Activated CD4-positive, alpha-beta T cell treated with anti-CD3 and anti-CD28 coated beads, Interleukin-2, amount 50 U/mL, for 24 hours (primary cell): ENCODE measurements at regions not wholly inside any gene's neighbourhood (a gene's known extent, or its start where the extent isn't known, plus 50 kb on each side); places are given as distances from the start of the nearest gene placed in this dataset.

Experiments
- DNase-seq, 2 donors: peaks; one replicate each; pipeline ENCODE4 v3.0.0-alpha.2; 2020; ENCODE audit warnings: low read depth in 1 of 2, low spot score in 1 of 2

DNA sequence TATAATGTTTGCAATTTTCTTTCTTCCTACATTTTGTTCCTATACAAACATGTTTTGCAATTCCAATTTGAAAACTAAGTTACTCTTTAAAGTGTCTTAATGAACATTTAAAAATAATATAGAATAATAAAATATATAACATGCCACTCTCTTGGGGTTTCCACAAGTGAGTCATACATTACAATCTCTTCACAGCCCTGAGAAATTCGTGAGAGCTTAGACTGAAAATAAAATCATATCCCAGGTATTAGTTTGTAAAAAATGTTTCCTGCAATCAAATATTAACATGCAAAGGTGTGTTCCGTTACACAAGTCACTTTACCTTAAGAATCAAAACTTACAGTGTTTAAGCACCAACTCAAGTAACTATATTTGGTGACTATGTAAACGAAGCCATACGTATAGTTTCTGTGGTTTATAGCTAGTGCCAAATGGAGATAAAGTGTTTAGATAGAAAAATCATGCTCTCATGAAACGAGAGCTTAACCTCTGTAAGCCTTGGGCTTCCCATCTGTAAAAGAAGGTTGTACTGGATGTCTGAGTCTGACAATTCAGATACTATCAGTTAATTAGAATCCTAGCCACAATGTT, 253.6 kb upstream of the ANO3 start:
- no peak for DNase-seq

DNA sequence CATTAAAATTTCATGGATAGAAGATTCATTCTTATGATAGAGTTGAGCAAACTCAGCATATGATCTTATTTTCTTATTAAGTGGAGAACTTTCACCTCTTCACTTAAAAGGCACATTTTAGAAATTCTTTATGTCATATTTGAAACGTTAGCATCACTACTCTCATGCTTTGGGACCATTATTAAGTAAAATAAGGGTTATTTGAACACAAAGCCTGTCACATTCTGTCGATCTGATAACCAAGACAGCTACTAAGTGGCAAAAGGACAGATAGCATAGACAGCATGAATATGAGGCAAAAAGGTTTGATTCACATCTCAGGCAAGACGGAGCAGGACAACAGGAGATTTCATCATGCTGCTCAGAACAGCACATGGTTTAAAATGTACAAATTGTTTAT, 247.6 kb upstream of the ANO3 start:
- DNase-seq, result no peak

DNA sequence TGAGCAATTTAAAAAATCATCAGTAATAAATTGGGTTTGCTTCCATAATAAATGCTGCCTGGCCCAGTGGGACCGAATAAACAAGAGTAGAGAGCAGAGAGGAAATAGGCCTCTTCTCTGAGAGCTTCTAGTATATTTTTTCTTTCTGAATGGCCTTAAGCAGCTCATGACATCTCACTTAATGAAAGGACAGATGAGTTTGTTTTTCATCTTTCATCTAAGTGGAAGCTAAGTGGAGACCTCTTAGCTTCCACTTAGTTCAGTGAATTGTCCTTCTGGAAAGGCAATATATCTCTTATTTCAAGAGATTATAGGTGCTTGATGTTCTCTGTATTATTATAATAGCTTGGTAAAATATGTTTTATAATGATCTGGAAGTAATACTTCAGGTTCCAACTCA, 245.9 kb upstream of the ANO3 start:
- no peak for DNase-seq

DNA sequence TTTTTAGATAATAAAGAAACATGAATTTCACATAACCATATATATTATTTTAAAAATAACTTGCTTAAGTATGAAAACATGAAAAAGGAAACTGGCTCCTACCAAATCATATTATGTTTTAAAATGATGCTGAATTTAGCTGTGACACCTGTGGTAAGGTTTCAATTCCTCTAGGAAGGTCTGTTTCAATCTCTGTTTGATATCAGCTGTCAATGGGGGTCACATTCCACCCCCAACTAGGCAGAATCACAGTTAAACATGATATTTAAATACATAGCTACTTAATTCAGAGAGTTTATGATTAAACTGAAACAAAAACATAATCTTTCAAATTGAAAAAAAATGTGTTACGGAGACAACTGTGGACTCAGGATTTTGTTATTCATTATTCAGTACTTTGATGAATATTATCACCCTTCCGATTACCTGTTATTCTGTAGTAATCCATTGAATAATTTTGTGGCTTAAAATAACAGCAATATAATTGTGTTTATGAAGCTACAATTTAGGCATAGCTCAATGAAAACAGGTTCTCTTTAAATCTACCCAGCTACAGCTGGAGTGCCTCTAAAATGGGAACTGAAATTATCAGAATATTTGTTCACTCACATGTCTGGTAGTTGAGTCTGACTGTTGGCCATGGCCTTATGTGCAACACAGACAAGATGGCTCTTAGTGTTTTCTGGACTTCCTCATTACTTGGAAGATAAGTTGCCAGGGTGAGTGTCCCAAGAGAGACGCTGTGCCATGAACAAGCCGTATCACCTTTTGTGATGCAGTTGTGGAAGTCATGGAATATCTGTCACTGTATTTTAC, 244.6 kb upstream of the ANO3 start:
- DNase-seq, result no peak

GRCh38 chr11:26088391-26088790, 243.5 kb upstream of the ANO3 start:
- no peak for DNase-seq

GRCh38 chr11:26090651-26091050, 241.3 kb upstream of the ANO3 start:
- no peak for DNase-seq

DNA sequence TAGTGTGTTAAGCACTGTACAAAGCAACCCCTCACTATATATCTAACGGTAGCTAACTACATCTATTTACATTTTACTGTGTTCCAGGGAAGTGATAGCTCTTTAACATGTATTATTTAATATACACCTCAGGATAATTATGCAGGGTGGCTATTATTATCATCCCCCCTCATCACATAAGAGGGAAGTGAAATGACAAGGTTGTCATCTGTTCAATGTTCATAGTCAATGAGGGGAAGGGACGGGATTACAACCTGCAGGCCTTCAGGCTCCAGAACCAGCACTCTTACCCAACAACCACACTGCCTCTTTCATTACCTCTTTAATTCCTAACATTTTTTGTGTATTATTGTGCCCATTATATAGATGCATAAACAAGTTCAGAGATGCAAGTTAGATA, 238.7 kb upstream of the ANO3 start:
- DNase-seq, result no peak

- no peak for DNase-seq
These were observed 236.6 kb upstream of the ANO3 start for GRCh38 chr11:26095340-26095739.

DNA sequence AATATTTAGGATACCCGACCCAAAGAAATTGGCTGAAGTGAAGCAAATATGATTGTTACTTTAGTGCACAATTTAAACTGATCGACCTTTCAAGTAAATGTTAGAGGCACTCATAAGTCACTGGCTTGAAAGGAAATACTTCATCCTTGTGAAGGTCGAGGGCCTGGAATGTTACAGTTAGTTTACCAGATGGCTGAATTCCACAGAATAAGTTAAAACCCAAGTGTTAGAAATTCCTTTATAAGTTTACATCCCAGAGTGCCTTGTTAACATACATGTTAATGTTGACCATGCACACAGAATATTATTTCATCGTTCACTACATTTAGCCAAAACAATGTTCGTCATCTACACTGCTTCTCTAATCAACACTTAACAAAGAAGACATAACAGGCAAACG, 235.5 kb upstream of the ANO3 start:
- DNase-seq, result no peak

DNA sequence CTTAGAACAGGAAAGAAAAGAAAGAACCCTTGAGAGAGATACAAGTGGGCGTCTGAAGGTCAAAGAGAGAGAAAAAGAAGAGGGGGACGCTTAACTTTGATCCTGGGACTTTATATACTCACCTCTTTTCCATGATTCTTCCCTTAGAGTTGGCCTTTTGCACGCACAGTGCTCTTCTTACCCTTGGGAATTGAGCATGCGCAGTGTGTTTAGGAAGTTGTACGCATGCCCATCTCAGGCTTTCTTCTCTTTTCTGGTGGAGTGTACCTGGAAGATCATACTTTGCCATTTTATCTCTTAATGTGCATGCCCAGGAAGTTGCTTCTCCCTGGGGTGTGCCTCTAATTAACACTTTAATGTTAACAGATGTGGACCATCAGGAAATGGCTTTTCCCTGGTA, 229.6 kb upstream of the ANO3 start:
- DNase-seq, result no peak

DNA sequence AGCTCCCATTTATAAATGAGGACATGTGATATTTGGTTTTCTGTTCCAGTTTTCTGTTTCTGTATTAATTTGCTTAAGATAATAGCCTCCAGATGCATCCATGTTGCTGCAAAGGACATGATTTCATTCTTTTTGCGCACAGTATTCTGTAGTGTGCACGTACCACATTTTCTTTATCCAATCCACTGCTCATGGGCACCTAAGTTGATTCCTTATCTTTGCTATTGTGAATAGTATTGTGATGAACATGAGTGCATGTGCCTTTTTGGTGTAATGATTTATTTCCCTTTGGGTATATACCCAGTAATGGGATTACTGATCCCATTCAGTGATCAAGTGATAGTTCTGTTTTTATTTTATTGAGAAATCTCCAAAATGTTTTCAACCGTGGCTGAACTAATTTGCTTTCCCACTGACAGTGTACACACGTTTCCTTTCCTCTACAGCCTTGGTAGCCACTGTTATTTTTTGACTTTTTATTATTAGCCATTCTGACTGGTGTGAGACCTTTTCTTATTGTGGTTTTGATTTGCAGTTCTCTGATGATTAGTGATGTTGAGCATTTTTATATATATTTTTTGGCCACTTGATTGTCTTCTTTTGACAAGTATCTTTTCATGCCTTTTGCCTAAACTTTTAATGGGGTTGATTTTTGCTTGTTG, 226.0 kb upstream of the ANO3 start:
- DNase-seq, result no peak

DNA sequence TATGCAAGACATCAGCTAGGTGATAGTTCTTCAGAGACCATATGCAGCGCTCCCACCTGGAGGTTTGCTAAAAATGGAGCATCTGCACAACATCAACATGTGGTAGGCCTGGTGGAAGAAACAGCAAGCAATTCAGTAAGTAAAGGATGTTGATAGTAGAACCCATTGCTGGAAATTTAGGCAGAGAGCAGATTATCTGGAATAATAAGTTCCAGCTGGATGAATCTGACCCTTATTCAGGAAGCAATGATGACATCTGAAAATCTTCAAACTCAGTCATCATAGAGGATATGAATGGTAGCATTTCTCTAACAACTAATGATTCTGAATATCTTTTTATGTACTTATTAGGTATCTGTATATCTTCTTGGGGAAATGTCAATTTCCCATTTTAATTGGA, 225.2 kb upstream of the ANO3 start:
- no peak for DNase-seq

- DNase-seq, result no peak
These were observed 222.1 kb upstream of the ANO3 start for GRCh38 chr11:26109658-26110368.

- no peak for DNase-seq
These were observed 219.7 kb upstream of the ANO3 start for GRCh38 chr11:26112264-26112663.

DNA sequence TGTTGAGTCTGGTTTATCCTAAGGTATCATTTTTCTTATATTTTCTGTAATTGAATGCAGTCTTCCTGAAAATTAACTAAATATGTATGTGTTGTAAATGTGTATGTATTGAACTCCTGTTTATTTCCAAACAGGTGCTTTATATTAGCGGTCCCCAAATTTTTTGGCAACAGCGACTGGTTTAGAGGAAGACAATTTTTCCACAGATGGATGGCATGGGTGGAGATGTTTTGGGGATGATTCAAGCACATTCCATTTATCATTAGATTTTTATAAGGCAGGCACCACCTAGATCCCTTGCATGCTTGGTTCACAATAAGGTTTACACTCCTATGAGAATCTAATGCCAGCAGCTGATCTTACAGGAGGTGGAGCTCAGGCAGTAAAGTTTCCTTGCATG, 210.5 kb upstream of the ANO3 start:
- no peak for DNase-seq

DNA sequence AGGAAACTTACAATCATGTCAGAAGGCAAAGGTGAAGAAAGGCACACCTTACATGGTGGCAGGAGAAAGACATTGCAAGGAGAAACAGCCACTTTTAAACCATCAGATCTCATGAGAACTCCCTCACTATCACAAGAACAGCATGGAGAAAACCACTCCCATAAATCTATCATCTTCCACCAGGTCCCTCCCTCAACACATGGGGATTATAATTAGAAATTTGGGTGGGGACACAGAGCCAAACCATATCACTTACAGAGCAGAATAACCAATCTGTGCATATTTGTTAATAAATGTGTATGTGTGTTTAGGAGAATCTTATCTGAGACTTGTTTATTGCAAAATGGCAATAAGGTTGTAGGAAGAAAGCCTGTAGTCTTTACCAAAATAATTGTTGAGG, 205.2 kb upstream of the ANO3 start:
- no peak for DNase-seq

GRCh38 chr11:26127336-26127735, 204.6 kb upstream of the ANO3 start:
- DNase-seq, result no peak

DNA sequence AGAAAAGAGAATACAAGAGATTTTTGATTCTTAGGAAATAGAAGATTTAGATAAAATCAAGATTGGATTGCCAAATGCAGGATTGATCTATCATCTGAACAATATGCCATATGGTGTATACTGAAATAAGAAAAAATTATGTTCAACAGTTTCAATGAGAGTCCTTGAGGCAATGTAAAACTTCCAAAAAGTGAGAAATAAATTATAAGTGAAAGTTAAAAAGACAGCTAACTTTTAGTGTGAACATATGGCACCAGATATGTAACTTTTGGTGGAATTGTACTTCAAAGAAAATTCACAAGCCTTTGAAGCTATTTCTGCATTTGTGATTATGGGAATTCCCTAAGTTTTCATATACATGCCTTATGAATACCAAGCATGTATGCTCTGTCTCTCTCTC, 200.5 kb upstream of the ANO3 start:
- no peak for DNase-seq

DNA sequence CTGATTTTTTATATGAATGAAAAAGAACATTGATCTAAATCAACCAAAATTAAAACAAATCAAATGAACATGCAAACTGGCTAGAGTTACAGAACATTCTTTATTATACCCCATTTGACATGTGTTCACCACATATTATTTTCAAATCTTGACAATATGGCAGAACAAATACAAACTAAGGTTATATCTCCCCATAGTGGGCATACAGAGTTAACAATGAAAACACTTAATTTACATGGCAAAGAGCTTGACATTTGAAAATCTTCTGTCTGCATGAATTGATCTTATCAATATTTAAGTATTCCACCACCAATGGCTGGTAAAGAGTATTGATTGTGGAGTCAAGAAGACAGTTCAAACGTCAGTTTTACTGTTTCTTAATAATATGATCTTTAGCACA, 197.9 kb upstream of the ANO3 start:
- no peak for DNase-seq

DNA sequence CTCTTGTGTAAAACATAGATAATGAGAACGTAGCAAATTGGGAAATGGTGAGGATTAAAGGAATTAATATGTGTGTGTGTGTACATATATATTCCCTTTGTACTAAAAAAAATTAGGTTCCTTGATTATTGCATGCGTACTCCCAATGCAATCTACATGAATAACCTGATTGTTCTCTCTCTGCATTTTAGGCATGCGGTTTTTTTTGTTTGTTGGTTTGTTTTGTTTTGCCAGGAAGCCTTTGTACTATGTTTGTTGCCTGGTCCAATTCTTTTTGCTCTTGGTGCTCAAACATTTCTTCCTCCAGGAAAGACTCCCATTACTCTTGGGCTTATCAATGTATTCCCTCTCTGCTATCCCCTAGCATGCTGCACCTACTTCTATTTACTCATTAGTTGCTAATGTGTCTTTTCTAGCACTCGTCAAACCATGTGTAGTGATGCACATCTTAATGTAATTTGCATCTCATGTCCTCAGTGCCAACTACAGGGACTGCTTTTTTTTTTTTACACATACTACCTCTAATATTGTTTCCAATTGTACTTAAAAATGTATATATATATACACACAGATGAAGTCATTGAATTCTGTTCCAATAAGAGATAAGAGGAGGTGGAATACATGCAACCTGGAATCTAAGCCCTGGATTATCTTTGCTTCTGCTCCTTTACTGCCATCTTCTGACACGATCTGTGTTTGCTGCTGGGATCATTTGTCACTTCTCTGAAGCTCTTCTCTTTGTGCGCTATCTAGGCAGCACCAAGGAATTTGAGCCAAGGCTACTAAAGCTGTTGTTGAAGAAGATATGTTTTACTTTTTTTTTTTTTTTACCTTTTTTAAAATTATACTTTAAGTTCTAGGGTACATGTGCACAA, 197.2 kb upstream of the ANO3 start:
- DNase-seq, result no peak

- DNase-seq, result no peak
These were observed 194.3 kb upstream of the ANO3 start for GRCh38 chr11:26137651-26138050.
